Neural progenitor cell (in vitro differentiated cells): ENCODE measurements at regions not wholly inside any gene's neighbourhood (a gene's known extent, or its start where the extent isn't known, plus 50 kb on each side); places are given as distances from the start of the nearest gene placed in this dataset.

ENCODE experiments used
- CTCF ChIP-seq: fragments of 200-600 bp; sonication (generic); IDR thresholded peaks from 2 replicates; pipeline ENCODE4 v1.5.1; 2017; ENCODE audit warnings: antibody characterized with exemption, mild to moderate bottlenecking
- EZH2 ChIP-seq: fragments of 200-600 bp; sonication (generic); IDR thresholded peaks from 2 replicates; pipeline ENCODE4 v1.6.1; 2017; ENCODE audit warnings: antibody characterized with exemption, mild to moderate bottlenecking, moderate library complexity
- EZH2phosphoT487 ChIP-seq: fragments of 200-600 bp; sonication (generic); IDR thresholded peaks from 2 replicates; pipeline ENCODE4 v1.6.1; 2017; ENCODE audit warnings: antibody characterized with exemption

- TF ChIP-seq CTCF = no peak
- no peak for TF ChIP-seq EZH2
- no peak for TF ChIP-seq EZH2phosphoT487
Measured at GRCh38 chr6:4264601-4265000, 129.2 kb upstream of the ECI2 start.
